ENCODE measurements at regions not wholly inside any gene's neighbourhood (a gene's known extent, or its start where the extent isn't known, plus 50 kb on each side); places are given as distances from the start of the nearest gene placed in this dataset.

GRCh38 chr20:30610751-30611150 is 646.7 kb upstream of the DEFB115 start:
- TF ChIP-seq POLR2A (IDR thresholded peaks at IDR 0.05) (no peak), CTCF (IDR thresholded peaks at IDR 0.05) (no peak), POLR2AphosphoS5 (IDR thresholded peaks at IDR 0.05) (no peak)
